GM18870 (cell line): ENCODE measurements at regions not wholly inside any gene's neighbourhood (a gene's known extent, or its start where the extent isn't known, plus 50 kb on each side); places are given as distances from the start of the nearest gene placed in this dataset.

Experiments
- ATAC-seq: cut with Tn5 transposase; IDR thresholded peaks from one replicate; pipeline ENCODE4 v1.9.1; 2021; ENCODE audit warnings: moderate library complexity; ENCODE audit not compliant: unreplicated experiment

DNA sequence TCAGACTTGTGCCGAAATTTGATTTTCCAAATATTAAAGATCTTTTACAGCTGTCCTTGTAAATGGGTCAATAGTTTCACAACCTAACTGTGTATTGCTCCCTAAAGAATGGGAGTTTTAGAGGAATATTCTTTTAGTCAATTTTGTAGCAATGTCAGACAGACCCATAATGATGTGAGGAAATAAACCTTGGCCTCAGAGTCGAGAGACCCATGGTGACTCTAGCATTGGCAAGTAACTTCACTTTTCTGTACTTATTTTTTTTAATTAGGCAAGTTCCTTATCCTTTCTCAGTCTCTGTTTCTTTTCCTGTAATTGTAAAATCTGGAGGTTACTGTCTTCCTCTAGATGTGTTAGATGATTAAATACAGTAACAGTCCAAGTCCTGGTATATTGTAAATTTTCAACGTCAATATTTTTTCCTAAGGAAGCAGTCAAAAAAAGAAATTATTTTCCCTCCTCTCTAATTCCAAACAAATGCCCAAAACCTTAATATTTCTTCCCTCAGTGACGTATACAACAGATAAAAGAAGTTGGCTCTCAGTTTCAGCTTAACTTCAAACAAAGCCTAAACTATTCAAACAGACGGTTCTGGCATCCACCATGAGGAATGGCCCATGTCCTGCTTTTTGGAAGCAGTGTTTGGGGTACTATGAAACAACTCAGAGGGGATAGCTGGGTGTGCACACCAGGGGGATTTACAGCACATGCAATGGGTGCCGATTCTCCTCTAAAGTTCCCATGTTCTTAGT is 466.7 kb downstream of the TNS1 start:
- ATAC-seq: no peak

DNA sequence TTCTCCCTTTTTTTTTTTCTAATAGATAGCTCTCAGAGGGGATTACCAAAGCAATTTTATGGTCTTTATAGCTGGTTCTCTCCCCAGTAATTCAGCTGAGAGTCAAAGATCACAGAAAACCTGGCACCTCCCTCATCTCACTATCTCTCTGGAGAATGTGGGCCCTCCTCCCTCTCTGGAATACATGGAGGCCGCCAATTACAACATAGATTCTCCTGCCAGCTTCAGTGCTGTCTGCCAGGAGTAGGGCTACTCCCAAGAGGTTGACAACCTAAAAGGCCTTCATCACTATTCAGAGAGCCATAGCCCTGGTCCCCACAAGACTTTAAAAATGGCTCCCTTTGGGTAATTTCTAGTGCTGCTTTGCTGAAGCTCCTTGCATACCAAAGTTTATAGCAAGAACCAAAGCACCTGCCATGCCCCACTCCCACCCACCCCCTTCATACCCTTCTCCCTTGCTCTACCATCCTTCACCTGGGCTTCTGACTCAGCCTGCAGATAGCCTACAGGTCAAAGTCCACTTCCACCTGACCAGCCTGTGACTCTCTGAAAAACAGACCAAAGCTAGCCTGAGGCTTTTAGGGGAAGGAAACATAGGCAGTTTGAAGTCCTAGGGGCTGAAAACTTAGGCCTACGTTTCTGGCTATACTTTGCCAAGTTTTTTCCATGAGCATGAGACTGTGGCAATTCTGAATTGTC is 472.3 kb downstream of the TNS1 start:
- no peak for ATAC-seq

DNA sequence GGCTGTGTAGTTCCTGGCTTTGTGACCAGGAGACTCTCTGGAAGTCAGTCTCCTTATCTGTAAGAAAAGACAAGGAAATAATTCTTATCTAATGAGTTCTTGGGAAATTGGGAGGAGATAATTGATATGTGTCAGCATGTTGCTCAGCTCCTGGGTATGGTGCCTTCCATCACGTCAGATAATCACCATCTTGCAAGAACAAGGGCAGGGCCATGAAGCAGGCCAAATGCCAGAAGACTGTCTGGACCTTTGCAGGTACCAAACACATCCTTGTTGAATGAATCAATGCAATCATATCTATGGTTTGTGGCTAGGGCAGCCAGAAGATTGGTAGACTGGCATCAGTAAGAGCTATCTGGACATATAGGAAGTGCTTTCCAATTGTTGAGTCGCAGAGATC is 473.5 kb downstream of the TNS1 start:
- ATAC-seq: no peak

DNA sequence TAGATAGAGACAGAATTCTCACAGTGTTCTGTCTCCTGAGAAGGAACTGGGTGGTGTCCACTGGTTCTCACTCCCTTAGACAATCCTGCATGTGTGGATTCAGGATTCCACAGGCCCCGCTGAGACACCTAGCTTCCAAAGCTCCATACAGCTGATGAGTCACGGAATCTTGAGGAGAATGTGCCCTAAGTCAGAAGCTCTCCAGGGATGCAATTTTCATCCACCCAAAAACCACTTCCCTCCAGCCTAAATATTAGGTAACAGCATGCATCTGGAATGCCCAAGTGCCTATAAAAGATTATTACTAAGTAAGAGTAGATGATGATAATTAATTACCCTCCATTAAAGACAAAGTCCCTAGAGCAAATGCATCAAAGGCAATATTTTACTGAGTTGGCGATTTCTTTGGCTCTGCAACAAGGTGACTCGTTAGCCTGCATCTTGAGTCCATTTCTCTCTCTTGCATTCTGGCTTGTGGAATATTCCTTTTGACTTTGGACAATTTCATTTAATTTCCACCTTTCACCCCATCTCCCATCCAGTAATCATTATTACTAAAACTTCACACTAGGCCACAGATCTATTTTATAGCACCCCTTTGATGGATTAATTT is 475.1 kb downstream of the TNS1 start:
- no peak for ATAC-seq

DNA sequence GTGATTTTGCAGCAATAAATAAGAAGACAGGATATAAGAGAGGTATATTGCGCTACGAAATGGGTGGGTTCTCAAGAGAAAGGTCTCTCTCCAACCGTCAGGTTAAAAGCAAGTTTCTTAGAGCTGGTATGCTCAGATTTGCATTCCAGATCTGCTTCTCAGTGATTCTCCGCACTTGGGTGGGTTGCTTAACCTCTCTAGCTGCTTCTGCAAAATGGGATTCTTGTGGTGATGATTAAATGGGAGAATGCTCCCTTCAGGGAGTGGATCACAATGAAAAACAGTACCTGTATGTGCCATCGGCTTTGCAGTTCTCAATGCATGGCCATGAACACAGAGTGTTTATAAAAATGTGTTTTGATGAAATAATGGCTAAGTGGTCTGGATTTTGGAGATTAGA is 477.7 kb downstream of the TNS1 start:
- ATAC-seq: no peak

DNA sequence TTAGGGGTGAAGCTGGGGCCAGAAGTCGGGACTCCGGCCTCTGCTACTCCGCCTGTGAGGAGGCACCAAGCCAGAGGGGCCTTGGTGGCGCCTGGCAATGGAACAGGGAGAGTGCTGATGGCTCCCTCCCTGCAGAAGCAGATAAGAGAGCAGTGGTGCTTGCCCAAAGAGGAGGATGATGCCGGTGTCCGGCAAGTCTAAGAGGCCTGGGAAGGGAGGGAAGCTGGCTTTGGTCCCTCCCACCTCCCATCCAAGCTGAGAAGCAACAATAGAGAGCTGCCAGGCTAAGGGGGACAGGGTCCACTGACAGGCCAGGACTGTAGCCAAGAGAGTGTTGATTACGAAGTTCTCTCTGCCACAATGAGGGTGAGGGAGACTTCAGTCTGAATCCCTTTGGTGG is 479.5 kb downstream of the TNS1 start:
- no peak for ATAC-seq

DNA sequence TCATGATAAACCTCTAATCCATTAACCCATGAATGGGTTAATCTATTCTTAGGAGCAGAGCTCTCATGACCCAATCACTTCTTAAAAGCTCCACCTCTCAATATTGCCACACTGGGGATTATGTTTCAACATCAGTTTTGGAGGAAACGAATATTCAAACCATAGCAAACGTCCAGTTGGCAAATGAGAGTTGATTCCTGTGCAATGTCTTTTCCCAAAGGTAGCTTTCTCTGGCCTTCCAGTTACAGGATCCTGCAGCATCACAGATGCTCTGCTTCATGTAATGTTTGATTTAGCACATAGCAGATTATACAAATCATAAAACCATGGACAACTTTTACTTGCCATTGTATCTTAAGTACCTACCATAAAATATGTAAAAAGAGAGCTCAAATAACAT is 481.0 kb downstream of the TNS1 start:
- ATAC-seq: no peak

DNA sequence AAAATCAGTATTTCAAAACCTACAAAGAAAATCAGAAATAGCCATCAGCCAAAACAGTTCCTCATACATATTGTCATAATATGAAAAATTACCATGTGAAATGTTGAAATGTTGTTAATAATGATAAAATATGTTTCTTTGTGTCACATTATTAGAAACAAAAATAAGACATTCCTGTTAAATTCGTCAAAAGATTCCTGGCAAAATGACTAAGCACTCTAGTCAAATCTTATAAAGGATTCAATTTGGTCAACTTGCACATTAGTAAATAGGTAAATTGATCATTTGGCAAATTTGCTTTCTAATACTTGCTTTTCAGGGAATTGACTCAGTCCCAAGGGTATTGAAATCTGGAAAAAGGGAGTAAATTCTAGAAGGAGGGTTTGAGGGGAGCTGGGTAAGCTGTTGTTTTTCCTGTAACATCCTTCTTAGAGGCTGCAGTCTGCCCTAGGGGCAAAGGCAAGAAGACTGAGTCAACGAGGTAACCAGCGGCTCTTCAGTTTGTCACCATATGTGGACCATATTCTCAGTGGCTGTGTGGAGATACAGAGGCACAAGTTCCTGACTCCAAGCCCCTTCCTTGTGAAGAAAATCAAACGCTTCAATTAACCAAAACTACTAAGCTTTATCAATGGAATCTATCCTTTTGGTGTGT is 482.3 kb downstream of the TNS1 start:
- ATAC-seq: no peak

DNA sequence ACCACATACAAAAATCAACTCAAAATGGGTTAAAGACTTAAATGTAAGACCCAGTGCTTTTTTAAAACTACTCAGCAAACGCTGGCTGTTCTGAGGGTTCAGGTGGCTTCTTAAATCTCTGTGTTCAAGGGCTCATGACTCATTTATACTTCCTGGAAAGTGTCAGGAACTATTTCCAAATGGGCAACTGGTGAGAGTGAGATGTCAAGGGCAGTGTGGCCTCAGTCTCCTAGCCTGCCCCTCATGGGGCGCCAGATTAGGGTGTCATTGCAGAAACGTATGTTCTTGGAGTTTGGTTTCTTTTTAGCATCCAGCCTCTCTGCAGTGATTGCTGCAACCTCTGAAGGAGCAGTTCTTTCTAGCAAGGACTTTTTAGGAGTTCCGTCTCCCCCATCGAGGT is 485.4 kb downstream of the TNS1 start:
- no peak for ATAC-seq

DNA sequence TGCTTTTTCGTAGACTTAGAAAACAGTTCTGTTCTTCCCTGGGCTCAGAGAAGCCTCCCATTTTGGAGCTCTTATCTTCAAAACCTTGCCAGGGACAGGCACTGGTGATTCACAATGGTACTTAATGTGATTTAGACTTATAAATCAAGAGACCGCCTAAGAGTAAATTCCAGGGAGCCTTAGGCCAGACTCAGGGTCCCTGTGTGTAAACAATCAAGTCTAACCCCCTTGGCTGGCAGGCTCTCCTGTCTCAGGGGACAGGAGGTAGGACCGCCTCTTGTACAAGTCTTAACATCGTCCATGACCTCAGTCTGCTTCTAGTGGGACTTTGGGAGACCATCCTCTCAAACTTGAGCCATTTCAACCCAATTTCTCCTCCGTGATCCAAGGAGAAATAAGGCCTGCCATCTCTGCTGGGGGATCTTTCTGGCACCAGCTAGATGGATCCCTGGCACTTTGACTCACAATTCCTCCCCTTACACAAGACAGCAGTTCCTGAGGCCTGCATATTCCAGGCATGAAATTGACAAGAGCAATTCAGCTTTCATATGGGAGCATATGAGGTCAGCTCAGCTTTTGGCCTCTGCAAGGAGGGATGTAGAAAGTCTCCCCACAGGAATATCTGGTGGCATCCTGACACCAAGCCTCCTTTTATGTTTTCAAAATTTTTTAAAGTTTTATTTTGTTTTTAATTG is 487.0 kb downstream of the TNS1 start:
- no peak for ATAC-seq

DNA sequence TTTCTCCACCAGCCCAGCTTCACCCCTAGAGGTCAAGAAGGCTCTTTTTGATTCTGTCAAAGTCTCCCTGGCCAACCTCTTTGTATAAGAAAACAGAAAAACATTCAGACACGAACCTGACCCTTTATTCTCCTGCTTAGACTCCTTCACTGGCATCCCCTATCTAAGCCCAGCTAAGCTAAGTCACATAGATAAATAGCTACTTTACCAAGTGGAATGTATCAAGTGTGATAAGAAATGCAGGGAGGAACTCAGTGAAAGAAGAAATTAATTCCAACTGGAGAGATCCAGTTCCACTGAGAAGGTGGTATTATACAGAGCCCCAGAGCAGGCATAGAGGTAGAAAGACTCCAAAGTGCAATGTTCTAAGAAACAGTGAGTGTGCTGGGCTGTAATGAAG is 489.5 kb downstream of the TNS1 start:
- no peak for ATAC-seq

DNA sequence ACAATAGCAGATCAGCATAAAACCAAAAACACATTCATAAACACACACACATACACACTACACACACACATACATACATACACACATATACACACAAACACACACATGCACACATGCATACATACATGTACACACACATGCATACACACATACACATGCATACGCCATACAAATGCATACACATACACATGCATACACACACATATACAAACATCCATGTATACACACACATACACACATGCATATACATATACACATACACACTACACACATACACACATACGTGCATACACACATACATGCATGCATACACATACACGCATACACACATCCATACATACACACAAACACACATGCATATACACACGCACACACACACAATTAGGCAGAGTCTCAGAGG is 490.1 kb downstream of the TNS1 start:
- ATAC-seq: no peak

DNA sequence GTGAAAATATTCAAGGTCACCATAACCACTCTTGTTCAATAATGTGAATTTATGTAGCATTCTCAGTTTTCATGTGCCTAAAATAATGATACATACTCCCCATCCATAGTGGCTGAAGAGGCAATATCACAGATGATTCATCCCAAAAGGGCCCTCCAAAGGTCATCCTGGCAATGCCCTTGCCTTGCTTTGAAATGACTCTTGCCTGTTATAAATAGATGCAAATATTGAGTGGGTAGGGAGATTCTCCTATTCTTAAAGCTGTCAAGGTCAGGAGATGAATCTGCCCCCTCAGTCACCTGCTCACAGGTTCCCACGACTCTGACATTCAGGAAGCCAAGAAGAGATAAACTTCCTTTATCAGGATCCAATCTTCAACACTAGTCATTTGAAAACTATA is 490.5 kb downstream of the TNS1 start:
- no peak for ATAC-seq

DNA sequence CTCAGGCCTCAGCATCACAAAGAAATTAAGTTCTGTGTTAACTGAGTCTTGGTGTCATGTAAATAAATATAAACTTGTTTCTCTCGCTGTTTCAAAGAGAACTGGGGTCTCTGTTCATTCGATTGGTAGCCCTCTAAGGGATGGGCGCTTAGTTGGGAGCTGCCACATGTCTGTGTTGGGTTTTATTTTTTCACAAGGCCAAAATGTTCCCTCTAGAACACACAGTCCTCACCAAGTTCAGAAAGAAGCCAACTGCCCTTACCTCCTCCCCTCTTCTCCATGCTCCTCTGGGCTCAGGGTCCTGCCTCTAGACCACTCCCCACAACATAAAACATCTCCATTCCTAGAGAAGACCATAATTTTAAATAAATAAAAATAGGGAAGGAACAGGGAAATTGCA is 490.9 kb downstream of the TNS1 start:
- no peak for ATAC-seq

DNA sequence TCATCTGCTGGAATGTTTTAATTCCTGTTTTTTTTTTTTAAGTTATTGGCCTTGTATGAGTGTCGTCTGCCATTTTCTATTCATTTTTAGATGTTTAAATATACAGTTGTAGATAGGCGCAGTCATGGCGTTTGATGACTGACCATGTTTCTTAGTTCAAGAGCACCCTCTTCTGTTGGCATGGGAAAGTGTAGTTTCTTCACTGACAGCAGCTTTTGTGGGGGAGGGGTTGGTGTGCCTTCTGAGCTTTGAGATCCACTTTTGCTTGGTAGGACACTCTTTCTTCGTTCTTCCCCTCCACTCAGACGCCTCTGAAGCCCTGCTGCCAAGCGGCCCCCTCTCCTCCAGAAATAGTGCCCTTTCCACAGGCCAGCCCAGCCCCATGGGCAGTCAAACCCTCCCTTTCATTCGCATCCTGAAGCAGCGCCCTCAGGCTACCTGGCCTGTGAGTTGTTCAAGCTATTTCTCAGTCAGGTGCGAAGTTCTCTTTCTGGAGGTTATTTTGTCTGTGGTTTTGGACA is 492.0 kb downstream of the TNS1 start:
- no peak for ATAC-seq

DNA sequence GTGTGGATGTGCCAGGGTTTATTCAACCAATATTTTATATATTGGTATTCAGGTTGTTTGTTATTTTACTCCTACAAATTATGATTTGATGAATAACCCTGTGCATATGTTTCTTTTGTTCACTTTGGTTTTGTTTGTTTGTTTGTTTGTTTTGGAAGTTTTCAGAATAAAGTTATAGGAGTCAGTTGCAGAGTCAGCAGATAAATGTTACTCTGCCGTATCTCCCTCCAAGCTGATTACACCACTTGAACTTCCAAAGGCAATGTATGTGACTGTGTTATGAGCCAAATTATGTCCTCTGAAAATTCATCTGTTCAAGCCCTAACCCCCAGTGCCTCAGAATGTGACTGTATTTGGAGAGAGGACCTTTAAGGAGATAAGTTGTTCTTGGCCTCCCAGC is 497.5 kb downstream of the TNS1 start:
- no peak for ATAC-seq

DNA sequence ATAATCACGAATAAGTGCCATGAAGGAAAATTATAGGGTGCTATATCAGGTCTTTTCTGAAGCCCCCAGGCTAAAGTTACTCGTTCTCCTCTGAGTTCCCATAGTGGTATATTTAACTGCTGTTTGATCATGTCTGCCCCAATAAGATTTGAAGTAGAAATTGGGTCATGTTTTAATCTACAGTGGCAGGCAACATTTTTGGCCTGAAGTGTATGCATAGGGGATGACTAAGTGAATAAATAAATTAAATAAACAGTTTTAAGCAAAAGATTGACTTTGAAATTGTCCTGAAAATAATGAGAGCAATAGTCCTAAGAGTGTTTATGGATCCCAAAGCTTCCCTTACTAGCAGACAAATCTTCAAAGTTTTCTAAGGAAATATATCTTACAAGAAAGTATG is 500.9 kb downstream of the TNS1 start:
- ATAC-seq: no peak

DNA sequence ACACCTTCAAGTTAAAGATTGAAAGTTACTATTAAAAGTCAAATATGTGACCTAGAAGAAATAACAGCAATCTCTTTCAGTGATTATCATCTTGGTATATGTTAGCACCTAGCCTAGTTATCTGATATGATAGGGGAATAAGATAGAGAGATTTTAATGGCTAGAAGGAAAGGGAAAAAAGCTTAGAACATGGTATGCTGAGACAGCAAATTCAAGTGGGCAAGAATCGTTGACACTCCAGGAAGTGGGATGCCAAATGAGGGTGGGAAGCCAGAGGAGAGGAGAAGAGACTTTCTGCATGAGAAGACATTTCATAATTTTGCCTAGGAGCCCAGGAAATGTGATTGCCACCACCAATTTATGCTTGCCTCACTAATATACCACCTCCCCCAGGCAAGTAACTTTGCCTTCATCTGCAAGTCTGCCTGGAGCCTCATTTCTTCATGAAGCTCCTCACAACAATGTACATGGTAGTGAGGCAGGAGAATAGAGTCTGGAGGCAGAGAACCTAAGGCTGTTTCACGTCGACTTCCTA is 504.9 kb downstream of the TNS1 start:
- no peak for ATAC-seq

DNA sequence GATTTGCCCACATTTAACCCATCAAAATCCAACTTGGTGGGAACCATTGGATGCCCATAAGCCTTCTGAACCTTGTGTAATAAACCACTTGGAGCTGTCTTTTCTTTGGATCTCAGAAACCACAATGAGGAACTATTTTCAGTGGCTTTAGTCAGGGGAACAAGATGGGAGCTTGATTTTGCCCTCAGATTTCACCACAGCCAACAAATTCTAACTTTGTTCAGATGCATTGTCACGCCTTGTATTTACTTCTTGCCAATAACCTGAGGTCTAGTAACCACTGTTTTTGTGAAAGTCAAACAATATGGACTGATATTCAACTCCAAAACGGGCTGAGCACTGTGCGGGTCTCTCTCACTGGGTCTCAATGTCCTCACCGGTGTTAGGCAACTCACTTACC is 508.2 kb downstream of the TNS1 start:
- no peak for ATAC-seq

DNA sequence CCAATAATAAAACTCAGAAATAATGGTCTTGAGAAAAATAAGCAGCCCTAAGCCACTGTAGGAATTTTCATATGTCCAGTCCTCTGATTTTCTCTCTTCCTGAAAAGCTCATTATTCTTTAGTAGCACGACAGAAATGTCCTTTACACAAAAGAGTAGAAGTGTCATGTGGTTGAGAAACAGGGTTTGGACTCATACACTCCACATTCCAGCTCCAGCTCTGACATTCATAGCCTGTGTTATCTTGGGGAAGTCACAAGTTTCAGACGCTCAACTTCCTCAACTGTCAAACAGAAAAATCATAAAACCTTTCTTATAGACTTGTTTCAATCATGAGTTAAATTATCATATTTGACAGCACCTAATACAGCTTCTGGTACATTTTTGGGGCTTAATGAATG is 511.5 kb downstream of the TNS1 start:
- ATAC-seq: no peak
